Caco-2 (cell line): ENCODE measurements at regions not wholly inside any gene's neighbourhood (a gene's known extent, or its start where the extent isn't known, plus 50 kb on each side); places are given as distances from the start of the nearest gene placed in this dataset.

Experiments
- BruUV-seq: library from RNA; stranded (reverse); fragments of 400-500 nt; replicated peaks from 2 replicates; lab custom pipeline; 2021; lab: Mats Ljungman, UMichigan
- CTCF ChIA-PET: fragments of 300-600 bp; sonication (Branson Sonifier 250); formaldehyde crosslinking; loops from one replicate; lab custom pipeline; 2022; ENCODE audit warnings: antibody characterized with exemption; lab: Charles Lee
- POLR2A ChIA-PET: fragments of 300-600 bp; sonication (Branson Sonifier 250); formaldehyde crosslinking; loops from one replicate; lab custom pipeline; 2022; ENCODE audit warnings: antibody characterized with exemption; lab: Charles Lee
- DNase-seq, 2 experiments: peaks; one replicate each; pipeline versions ENCODE4 v3.0.0 to v3.0.0-alpha.2; 2020 to 2022
- H3K27me3 ChIP-seq: replicated peaks from 2 replicates; pipeline ENCODE4 v1.6.0; 2011; ENCODE audit warnings: low read length; ENCODE audit not compliant: control insufficient read depth, insufficient read depth
- H3K36me3 ChIP-seq: 2 replicates; pipeline ENCODE4 v1.5.1; 2011; ENCODE audit warnings: low read length; ENCODE audit not compliant: control insufficient read depth, insufficient read depth
- H3K4me1 ChIP-seq: fragments of 250-450 bp; sonication (Bioruptor Pico); 2 replicates; pipeline ENCODE4 v1.5.1; 2020; ENCODE audit warnings: mild to moderate bottlenecking
- H3K4me3 ChIP-seq: 2 replicates; pipeline ENCODE4 v1.5.1; 2011; ENCODE audit warnings: low read depth, mild to moderate bottlenecking, control low read depth, low read length
- H3K9me3 ChIP-seq: fragments of 250-450 bp; sonication (Bioruptor Pico); 2 replicates; pipeline ENCODE4 v1.5.1; 2020; ENCODE audit warnings: mild to moderate bottlenecking, moderate library complexity
- H3K27ac Mint-ChIP-seq: one replicate; pipeline ENCODE4 v1.8.0; 2022; ENCODE audit warnings: mixed read lengths; ENCODE audit not compliant: unreplicated experiment
- H3K27me3 Mint-ChIP-seq: one replicate; pipeline ENCODE4 v1.8.0; 2022; ENCODE audit warnings: mixed read lengths; ENCODE audit not compliant: insufficient read depth, unreplicated experiment
- H3K36me3 Mint-ChIP-seq: one replicate; pipeline ENCODE4 v1.8.0; 2022; ENCODE audit warnings: mild to moderate bottlenecking, mixed read lengths; ENCODE audit not compliant: insufficient read depth, unreplicated experiment
- H3K4me1 Mint-ChIP-seq: one replicate; pipeline ENCODE4 v1.8.0; 2022; ENCODE audit warnings: low read depth, mixed read lengths; ENCODE audit not compliant: unreplicated experiment
- H3K4me3 Mint-ChIP-seq: one replicate; pipeline ENCODE4 v1.8.0; 2022; ENCODE audit warnings: mild to moderate bottlenecking, moderate library complexity, mixed read lengths; ENCODE audit not compliant: unreplicated experiment
- H3K9me3 Mint-ChIP-seq: one replicate; pipeline ENCODE4 v1.8.0; 2022; ENCODE audit warnings: mixed read lengths; ENCODE audit not compliant: unreplicated experiment
- CTCF ChIP-seq, 2 experiments: fragments of 200-600 bp in 1 of 2; IDR thresholded peaks; 1 replicate in 1 of 2; 2 replicates in 1 of 2; pipeline versions ENCODE4 v1.5.1 to v1.8.0; 2011 to 2022; ENCODE audit warnings: antibody characterized with exemption in 1 of 2, control low read depth in 1 of 2, inconsistent platforms in 1 of 2, low read depth in 1 of 2, low read length in 1 of 2, mild to moderate bottlenecking in 1 of 2, moderate library complexity in 1 of 2; ENCODE audit not compliant: insufficient read depth in 1 of 2, severe bottlenecking in 1 of 2, unreplicated experiment in 1 of 2
- intact Hi-C: fragments of 100-400 bp; cut with micrococcal nuclease; formaldehyde crosslinking; loops from one replicate; pipeline ENCODE4 v1.10.0; 2022; ENCODE audit not compliant: unreplicated experiment

- no peaks in the 10 kb centered on the region for H3K4me1 ChIP-seq
- no peaks in the 10 kb centered on the region for H3K9me3 Mint-ChIP-seq
- TF ChIP-seq CTCF (IDR thresholded peaks at IDR 0.05; ENCODE audit: insufficient read depth in 1 of 2, low read depth in 1 of 2, low read length in 1 of 2, severe bottlenecking in 1 of 2, unreplicated experiment in 1 of 2): no peak
- no peak overlapping the region for H3K4me3 Mint-ChIP-seq
- H3K36me3 Mint-ChIP-seq: no peaks in the 10 kb centered on the region
- BruUV-seq: no TSS peak
- no peaks in the 10 kb centered on the region for H3K27me3 Mint-ChIP-seq
- H3K4me1 Mint-ChIP-seq: peaks cover 9% of the 10 kb centered on the region
- no peak overlapping the region for H3K4me3 ChIP-seq
- intact Hi-C loops: no loop called here
- ChIA-PET CTCF (no interaction called here), POLR2A (no interaction called here)
- no peaks in the 10 kb centered on the region for H3K36me3 ChIP-seq
- no peak overlapping the region for H3K27ac Mint-ChIP-seq
- H3K9me3 ChIP-seq: no peaks in the 10 kb centered on the region
- no peak for DNase-seq
- H3K27me3 ChIP-seq: no peaks in the 10 kb centered on the region
Observed at GRCh38 chr5:38753776-38754175, 92.0 kb upstream of the OSMR start.

- Mint-ChIP-seq H3K27me3 (no peaks in the 10 kb centered on the region), H3K27ac (no peak overlapping the region), H3K36me3 (no peaks in the 10 kb centered on the region), H3K9me3 (no peaks in the 10 kb centered on the region), H3K4me3 (no peak overlapping the region), H3K4me1 (peaks cover 9% of the 10 kb centered on the region)
- POLR2A ChIA-PET: no interaction called here
- no TSS peak for BruUV-seq
- DNase-seq: no peak
- CTCF ChIA-PET: no interaction called here
- Histone ChIP-seq H3K27me3 (no peaks in the 10 kb centered on the region), H3K4me3 (no peak overlapping the region), H3K36me3 (no peaks in the 10 kb centered on the region), H3K4me1 (no peaks in the 10 kb centered on the region), H3K9me3 (no peaks in the 10 kb centered on the region)
- no peak for TF ChIP-seq CTCF (IDR thresholded peaks at IDR 0.05; ENCODE audit: insufficient read depth in 1 of 2, low read depth in 1 of 2, low read length in 1 of 2, severe bottlenecking in 1 of 2, unreplicated experiment in 1 of 2)
- intact Hi-C loops: no loop called here
Observed at GRCh38 chr5:38755181-38755580, 90.6 kb upstream of the OSMR start.

- intact Hi-C loops: no loop called here
- TF ChIP-seq CTCF (IDR thresholded peaks at IDR 0.05; ENCODE audit: insufficient read depth in 1 of 2, low read depth in 1 of 2, low read length in 1 of 2, severe bottlenecking in 1 of 2, unreplicated experiment in 1 of 2): no peak
- Histone ChIP-seq H3K9me3 (no peaks in the 10 kb centered on the region), H3K4me1 (no peaks in the 10 kb centered on the region), H3K27me3 (no peaks in the 10 kb centered on the region), H3K36me3 (no peaks in the 10 kb centered on the region), H3K4me3 (no peak overlapping the region)
- Mint-ChIP-seq H3K27me3 (no peaks in the 10 kb centered on the region), H3K36me3 (no peaks in the 10 kb centered on the region), H3K27ac (no peak overlapping the region), H3K9me3 (no peaks in the 10 kb centered on the region), H3K4me3 (no peak overlapping the region), H3K4me1 (peaks cover 9% of the 10 kb centered on the region)
- no TSS peak for BruUV-seq
- CTCF ChIA-PET: no interaction called here
- POLR2A ChIA-PET: no interaction called here
- no peak for DNase-seq
Observed at GRCh38 chr5:38756068-38756467, 89.7 kb upstream of the OSMR start.
